Upper lobe of left lung (tissue), 4 donors: ENCODE measurements at regions not wholly inside any gene's neighbourhood (a gene's known extent, or its start where the extent isn't known, plus 50 kb on each side); places are given as distances from the start of the nearest gene placed in this dataset.

ENCODE experiments used
- POLR2A ChIP-seq, 4 donors: fragments of 450-650 bp; IDR thresholded peaks; one replicate each; pipeline ENCODE4 v1.5.1; 2016 to 2017; ENCODE audit warnings: antibody characterized with exemption in 4 of 4, mild to moderate bottlenecking in 2 of 4
- POLR2AphosphoS5 ChIP-seq, 2 donors: sonication (generic); formaldehyde crosslinking; IDR thresholded peaks; one replicate each; pipeline ENCODE4 v1.5.1; 2017; ENCODE audit warnings: antibody characterized with exemption in 2 of 2
- TF ChIP-seq, protein P1 (sequence below), 6 experiments: fragments of 450-650 bp in 4 of 6; fragments of 200-600 bp in 2 of 6; sonication (generic) in 2 of 6; IDR thresholded peaks; one replicate each; pipeline ENCODE4 v1.5.1; 2016 to 2019; ENCODE audit warnings: antibody characterized with exemption in 6 of 6

DNA sequence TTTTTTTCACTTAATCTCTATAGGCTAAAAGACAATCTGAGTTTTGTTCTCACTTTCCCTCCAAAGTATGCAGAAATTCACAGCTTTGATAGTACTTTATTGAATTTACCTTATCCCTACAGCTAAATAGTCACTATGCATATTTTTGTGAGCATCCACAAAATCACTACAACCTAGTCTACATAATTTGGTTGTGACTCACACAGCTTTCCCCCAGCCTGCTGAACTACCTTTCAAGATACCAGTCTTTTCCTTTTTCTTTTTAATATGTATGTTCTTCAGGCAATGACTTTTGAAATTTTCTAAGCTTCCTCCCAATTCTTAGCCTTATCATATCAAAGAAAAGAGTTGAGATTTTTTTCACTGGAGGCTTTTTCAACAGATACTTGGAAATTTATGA, 347.3 kb upstream of the CDH6 start:
- TF ChIP-seq, protein P1, sequence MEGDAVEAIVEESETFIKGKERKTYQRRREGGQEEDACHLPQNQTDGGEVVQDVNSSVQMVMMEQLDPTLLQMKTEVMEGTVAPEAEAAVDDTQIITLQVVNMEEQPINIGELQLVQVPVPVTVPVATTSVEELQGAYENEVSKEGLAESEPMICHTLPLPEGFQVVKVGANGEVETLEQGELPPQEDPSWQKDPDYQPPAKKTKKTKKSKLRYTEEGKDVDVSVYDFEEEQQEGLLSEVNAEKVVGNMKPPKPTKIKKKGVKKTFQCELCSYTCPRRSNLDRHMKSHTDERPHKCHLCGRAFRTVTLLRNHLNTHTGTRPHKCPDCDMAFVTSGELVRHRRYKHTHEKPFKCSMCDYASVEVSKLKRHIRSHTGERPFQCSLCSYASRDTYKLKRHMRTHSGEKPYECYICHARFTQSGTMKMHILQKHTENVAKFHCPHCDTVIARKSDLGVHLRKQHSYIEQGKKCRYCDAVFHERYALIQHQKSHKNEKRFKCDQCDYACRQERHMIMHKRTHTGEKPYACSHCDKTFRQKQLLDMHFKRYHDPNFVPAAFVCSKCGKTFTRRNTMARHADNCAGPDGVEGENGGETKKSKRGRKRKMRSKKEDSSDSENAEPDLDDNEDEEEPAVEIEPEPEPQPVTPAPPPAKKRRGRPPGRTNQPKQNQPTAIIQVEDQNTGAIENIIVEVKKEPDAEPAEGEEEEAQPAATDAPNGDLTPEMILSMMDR (IDR thresholded peaks at IDR 0.05): no peak
- TF ChIP-seq POLR2AphosphoS5 (IDR thresholded peaks at IDR 0.05): no peak
- TF ChIP-seq POLR2A (IDR thresholded peaks at IDR 0.05): no peak
